HG02981 (cell line): ENCODE measurements at regions not wholly inside any gene's neighbourhood (a gene's known extent, or its start where the extent isn't known, plus 50 kb on each side); places are given as distances from the start of the nearest gene placed in this dataset.

Experiments used
- ATAC-seq: cut with Tn5 transposase; IDR thresholded peaks from one replicate; pipeline ENCODE4 v1.9.1; 2021; ENCODE audit warnings: mild to moderate bottlenecking, moderate library complexity; ENCODE audit not compliant: unreplicated experiment

- ATAC-seq, result no peak
Measured at GRCh38 chr2:51490576-51491234, 458.8 kb upstream of the NRXN1 start.

GRCh38 chr2:51484605-51485004 is 452.7 kb upstream of the NRXN1 start:
- ATAC-seq, result no peak

DNA sequence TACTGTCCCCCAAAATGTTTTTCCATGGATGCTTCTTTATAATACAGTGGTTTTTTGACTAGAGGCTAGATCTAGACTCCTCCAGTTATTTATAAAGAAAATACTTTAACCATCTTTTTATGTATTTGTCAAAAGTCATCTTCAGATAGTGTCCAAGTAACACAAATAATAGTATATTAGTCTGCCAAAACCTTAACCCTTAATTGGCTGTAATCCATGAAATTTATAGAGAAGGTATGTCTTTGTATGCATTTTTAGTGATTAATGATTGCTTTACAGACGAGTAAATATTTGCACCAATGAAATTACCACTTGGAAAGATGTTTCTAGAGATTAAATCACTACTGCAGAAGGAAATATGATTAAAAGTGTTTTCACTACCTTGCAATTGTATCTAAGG is 451.8 kb upstream of the NRXN1 start:
- ATAC-seq, result no peak

DNA sequence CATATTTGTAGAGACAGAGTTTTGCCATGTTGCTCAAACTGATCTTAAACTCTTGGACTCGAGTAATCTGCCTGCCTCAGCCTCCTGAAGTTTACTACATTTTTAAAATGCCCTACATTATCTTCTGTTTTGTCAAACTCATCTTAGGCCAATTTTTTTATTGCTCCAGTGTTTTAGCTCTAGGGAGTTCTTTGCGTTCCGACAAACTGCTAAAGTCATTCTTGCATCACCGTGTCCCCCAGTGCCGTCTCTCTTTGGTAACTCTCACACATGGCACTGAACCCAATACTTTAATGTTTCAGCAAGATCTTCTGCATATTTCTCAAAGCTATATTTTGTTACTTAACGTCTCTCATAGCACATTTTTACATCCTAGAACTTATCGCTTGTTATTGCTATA is 440.9 kb upstream of the NRXN1 start:
- no peak for ATAC-seq

DNA sequence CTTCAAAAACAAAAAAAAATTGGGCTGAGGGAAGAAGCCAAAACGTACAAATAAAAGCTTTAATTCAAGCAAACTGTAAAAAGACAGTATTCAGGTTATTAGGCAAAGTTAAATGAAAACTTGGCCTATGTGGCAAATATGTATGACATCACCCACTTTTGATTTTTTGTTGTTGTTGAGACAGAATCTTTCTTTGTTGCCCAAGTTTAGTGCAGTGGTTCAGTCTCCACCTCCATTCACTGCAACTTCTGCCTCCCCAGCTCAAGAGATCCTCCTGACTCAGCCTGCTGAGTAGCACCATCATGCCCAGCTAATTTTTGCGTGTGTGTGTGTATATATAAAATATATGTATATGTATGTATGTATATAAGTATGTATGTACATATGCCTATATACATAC is 440.4 kb upstream of the NRXN1 start:
- ATAC-seq, result no peak

GRCh38 chr2:51469102-51469501 is 437.2 kb upstream of the NRXN1 start:
- ATAC-seq, result no peak

- ATAC-seq, result no peak
Measured at GRCh38 chr2:51465326-51465725, 433.4 kb upstream of the NRXN1 start.

DNA sequence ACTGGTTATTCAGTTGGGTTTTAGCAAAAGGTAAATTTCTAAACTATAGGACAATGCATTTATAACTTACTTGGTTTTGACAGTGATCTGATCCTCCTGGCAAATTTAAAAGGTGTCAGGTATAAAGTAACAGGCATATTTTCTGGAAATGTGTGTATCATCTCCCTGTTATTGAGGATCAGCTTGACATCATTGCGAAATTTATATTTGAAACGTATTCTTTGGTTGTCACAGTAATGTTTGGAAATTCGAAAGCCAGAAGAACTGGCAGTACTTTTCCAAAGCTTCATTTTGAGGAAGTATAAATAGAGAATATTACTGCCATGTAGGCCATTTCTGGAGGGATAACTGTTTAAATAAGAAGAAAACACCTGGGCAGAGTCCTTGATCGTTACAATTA is 422.2 kb upstream of the NRXN1 start:
- ATAC-seq, result no peak

DNA sequence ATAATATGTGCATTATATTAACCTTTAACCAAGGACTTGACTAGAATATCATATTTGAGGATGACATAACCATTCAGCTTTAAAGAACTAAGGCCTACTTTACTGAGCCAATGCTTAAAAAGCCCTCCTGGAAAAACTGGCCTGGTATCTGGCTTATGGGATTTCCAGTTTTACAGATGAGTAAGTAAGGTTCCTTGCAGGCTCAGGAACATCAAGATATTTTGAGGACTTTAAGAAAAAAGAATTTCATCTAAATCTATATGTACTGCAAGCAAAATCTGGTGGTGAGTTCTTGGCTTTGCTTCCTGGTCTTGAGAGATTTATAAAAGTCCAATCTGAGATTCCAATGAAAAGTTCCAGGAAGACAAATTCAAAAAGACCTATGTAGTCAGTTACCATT is 417.0 kb upstream of the NRXN1 start:
- no peak for ATAC-seq

- ATAC-seq, result no peak
Measured at GRCh38 chr2:51441786-51442185, 409.9 kb upstream of the NRXN1 start.

- no peak for ATAC-seq
Measured at GRCh38 chr2:51424418-51424817, 392.5 kb upstream of the NRXN1 start.

DNA sequence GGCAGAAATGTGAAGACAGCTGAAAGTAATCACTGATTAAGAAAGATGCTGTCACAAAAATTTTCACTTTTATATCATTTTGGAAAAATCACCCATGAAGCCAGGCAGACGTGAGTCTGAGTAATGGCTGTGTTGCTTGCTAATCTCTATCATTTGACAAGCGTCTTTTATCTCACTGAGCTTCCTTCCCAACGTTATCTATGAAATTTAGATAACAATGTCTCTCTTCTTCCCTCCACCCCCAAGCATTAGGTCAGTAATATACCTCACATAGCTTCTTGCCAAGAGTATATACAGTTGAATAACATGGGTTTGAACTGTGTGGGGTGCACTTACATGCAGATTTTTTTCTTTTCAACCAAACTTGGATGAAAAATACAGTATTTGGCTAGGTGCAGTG is 388.6 kb upstream of the NRXN1 start:
- ATAC-seq, result no peak

GRCh38 chr2:51413726-51414125 is 381.8 kb upstream of the NRXN1 start:
- ATAC-seq, result no peak

DNA sequence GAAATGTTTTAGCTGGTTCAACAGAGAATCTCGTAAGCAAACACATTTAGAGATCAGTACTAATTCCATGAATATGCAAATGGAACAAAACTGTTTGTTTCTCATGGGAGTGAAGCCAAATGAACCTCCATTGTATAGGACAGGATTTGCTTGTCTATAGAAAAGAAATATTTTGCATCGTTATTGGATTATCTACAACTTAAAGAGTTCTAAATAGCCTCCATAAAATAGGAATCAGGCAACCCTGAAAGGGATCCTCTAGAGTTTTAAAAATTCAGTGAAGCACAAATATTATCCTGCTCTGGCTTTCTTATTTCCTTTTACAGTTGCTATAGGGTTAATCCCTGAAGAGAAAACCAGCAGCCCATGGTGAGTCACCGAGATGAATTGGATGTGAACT is 378.4 kb upstream of the NRXN1 start:
- ATAC-seq, result no peak

DNA sequence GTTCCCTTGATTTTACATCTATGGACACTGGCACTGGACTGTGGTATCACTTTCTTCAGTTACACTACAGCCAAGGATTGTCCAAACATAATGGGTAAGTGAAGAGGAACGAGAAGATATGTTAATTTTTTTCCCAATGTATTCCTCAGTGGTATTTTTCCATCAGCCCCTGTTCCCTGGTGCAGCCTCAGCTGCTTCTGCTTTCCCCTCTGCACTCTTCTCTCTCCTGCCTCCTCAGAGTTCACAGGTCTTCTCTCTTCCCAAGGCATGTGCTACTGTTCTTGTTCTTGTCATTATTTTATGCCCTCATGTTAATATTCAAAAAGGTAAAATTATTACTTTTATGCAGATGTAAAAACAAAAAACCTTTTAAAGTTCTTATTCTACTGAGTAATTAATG is 378.0 kb upstream of the NRXN1 start:
- ATAC-seq, result no peak

DNA sequence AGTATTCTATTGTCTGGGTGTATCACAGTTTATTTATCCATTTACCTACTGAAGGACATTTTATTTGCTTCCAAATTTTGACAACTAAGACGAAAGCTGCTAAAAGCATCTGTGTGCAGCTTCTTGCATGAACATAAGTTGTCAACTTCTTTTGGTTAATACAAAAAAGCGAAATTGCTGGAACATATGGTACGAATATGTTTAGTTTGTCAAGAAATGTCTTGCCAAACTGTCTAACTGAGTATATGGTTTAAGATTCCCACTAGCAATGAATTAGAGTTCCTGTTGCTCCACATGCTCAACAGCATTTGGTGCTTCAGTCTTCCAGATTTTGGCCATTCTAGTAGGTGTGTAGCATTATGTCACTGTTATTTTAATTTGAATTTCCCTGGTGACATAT is 372.3 kb upstream of the NRXN1 start:
- ATAC-seq, result no peak

DNA sequence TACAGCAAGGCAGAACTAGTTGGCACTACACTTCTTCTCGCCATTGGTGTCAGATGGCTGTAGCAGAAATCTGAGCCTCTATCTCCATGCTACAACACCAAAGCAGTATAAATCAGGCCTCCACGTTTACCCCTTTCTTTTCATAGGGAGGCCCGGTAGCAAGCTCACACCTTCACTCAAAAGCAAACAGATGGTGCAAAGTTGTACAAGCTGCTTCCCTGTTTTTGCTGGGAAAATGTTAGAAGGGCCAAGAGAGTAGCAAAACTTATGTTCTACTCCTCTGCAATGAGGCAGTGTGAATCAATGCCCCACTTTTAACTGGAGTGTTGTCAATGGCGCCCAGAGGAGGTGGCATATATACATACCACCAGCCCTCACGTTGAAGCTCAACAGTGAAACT is 369.6 kb upstream of the NRXN1 start:
- no peak for ATAC-seq

GRCh38 chr2:51387235-51387634 is 355.3 kb upstream of the NRXN1 start:
- ATAC-seq, result no peak

- ATAC-seq, result no peak
Measured at GRCh38 chr2:51379997-51380396, 348.1 kb upstream of the NRXN1 start.

- no peak for ATAC-seq
Measured at GRCh38 chr2:51368250-51368649, 336.3 kb upstream of the NRXN1 start.

DNA sequence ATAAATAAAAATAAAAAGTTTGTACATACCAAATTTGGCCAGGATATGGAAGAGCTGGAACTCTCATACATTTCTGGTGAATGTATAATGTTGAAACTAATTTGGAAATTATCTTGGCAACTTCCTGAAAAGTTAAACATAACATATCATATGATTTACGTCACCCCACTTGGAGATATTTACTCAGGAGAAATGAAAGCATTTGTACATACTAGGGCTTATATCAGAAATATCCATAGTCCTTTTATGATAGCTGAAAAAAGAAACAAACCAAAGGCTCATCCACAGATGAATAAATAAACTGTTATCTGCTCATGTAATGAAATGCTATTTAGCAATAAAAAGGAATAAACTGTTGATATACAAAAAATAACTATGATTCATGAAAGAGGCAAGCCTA is 318.2 kb upstream of the NRXN1 start:
- ATAC-seq, result no peak

DNA sequence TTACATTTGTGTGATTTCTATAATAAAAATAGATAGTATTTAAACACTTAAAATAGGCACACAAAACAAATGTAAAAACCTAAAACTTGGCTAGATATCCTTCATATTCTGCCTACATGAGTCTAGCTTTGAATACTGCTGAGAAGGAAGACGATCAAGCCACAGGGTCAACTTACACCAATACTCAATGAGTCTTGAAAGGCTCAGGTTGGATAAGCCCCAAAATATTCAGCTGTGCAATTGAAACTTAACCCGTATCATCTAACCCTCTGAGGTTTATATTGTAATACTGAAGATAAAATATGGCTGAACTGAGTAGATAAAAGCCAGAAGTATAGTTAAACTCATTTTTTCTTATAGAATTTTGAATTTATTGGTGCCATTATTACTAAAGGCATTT is 313.0 kb upstream of the NRXN1 start:
- no peak for ATAC-seq
